PC-3 (cell line): ENCODE measurements at regions not wholly inside any gene's neighbourhood (a gene's known extent, or its start where the extent isn't known, plus 50 kb on each side); places are given as distances from the start of the nearest gene placed in this dataset.

Source experiments
- ATAC-seq: fragments of 200-7000 bp; cut with Tn5 transposase; 2 replicates; pipeline ENCODE4 v1.9.1; 2020; ENCODE audit warnings: mild to moderate bottlenecking, moderate library complexity
- BruUV-seq: library from RNA; stranded (reverse); fragments of 400-500 nt; replicated peaks from 2 replicates; lab custom pipeline; 2021; lab: Mats Ljungman, UMichigan
- CTCF ChIA-PET: fragments of 300-600 bp; sonication (Branson Sonifier 250); formaldehyde crosslinking; loops from one replicate; lab custom pipeline; 2022; ENCODE audit warnings: antibody characterized with exemption; lab: Charles Lee
- POLR2A ChIA-PET: fragments of 300-600 bp; sonication (Branson Sonifier 250); formaldehyde crosslinking; loops from one replicate; lab custom pipeline; 2022; ENCODE audit warnings: antibody characterized with exemption; ENCODE audit not compliant: unreplicated experiment; lab: Charles Lee
- DNase-seq: peaks from one replicate; pipeline ENCODE4 v3.0.0-alpha.2; 2015
- H2AFZ ChIP-seq: fragments of 300-600 bp; sonication (generic); 2 replicates; pipeline ENCODE4 v1.6.0; 2016; ENCODE audit warnings: antibody characterized with exemption, low read length
- H3F3A ChIP-seq: fragments of 300-600 bp; sonication (generic); one replicate; pipeline ENCODE4 v1.6.0; 2017; ENCODE audit warnings: antibody characterized with exemption, low read length, control low read depth, mild to moderate bottlenecking; ENCODE audit not compliant: unreplicated experiment
- H3K27ac ChIP-seq: fragments of 300-600 bp; sonication (generic); 2 replicates; pipeline ENCODE4 v1.5.1; 2016; ENCODE audit warnings: mild to moderate bottlenecking, low read length
- H3K27me3 ChIP-seq: fragments of 300-600 bp; sonication (generic); 2 replicates; pipeline ENCODE4 v1.6.1; 2016; ENCODE audit warnings: low read length, mixed read lengths
- H3K36me3 ChIP-seq: fragments of 300-600 bp; sonication (generic); 2 replicates; pipeline ENCODE4 v1.6.1; 2016; ENCODE audit warnings: low read depth, mixed run types, low read length, mixed read lengths
- H3K4me1 ChIP-seq: fragments of 300-600 bp; sonication (generic); 2 replicates; pipeline ENCODE4 v1.5.1; 2016; ENCODE audit warnings: low read length; ENCODE audit not compliant: insufficient read depth
- H3K4me2 ChIP-seq: fragments of 300-600 bp; sonication (generic); 2 replicates; pipeline ENCODE4 v1.6.0; 2016; ENCODE audit warnings: low read length
- H3K4me3 ChIP-seq: fragments of 300-600 bp; sonication (generic); 2 replicates; pipeline ENCODE4 v1.5.1; 2016; ENCODE audit warnings: mild to moderate bottlenecking, low read length, mixed read lengths
- H3K79me2 ChIP-seq: fragments of 300-600 bp; sonication (generic); 2 replicates; pipeline ENCODE4 v1.6.1; 2017; ENCODE audit warnings: low read length, mixed read lengths
- H3K9ac ChIP-seq: fragments of 300-600 bp; sonication (generic); 2 replicates; pipeline ENCODE4 v1.6.0; 2016; ENCODE audit warnings: mild to moderate bottlenecking, low read length
- H3K9me2 ChIP-seq: fragments of 300-600 bp; sonication (generic); replicated peaks from 2 replicates; pipeline ENCODE4 v1.6.1; 2016; ENCODE audit warnings: mixed run types, low read length, mixed read lengths
- H3K9me3 ChIP-seq: fragments of 300-600 bp; sonication (generic); 2 replicates; pipeline ENCODE4 v1.6.1; 2016; ENCODE audit warnings: low read length, mixed read lengths
- H4K20me1 ChIP-seq: fragments of 300-600 bp; sonication (generic); 2 replicates; pipeline ENCODE4 v1.6.1; 2016; ENCODE audit warnings: low read length, mixed read lengths
- CTCF ChIP-seq: fragments of 300-600 bp; sonication (generic); conservative IDR thresholded peaks from 2 replicates; pipeline ENCODE4 v1.5.1; 2017; ENCODE audit warnings: antibody characterized with exemption, low read depth, mild to moderate bottlenecking, low read length
- EZH2 ChIP-seq: fragments of 300-600 bp; sonication (generic); IDR thresholded peaks from one replicate; pipeline ENCODE4 v1.6.1; 2017; ENCODE audit warnings: antibody characterized with exemption, mild to moderate bottlenecking, low read length; ENCODE audit not compliant: unreplicated experiment
- EZH2phosphoT487 ChIP-seq: fragments of 300-600 bp; sonication (generic); IDR thresholded peaks from 2 replicates; pipeline ENCODE4 v1.6.1; 2018; ENCODE audit warnings: mild to moderate bottlenecking, antibody characterized with exemption, low read length, borderline replicate concordance
- intact Hi-C: fragments of 100-400 bp; cut with micrococcal nuclease; formaldehyde crosslinking; loops from 2 replicates; pipeline ENCODE4 v1.9.0; 2023

- ATAC-seq: no peak
- Histone ChIP-seq H3K4me1 (no peaks in the 10 kb centered on the region; the same call in 1 of the 2 replicates), H3K27ac (no peak overlapping the region), H3F3A (no peaks in the 10 kb centered on the region), H3K4me3 (no peak overlapping the region), H3K9me3 (no peaks in the 10 kb centered on the region), H3K27me3 (no peaks in the 10 kb centered on the region), H2AFZ (no peak overlapping the region), H3K4me2 (no peak overlapping the region), H4K20me1 (no peaks in the 10 kb centered on the region), H3K79me2 (no peaks in the 10 kb centered on the region), H3K9ac (no peak overlapping the region), H3K36me3 (no peaks in the 10 kb centered on the region), H3K9me2 (no peaks in the 10 kb centered on the region)
- no peak for TF ChIP-seq EZH2
- TF ChIP-seq EZH2phosphoT487: no peak
- no peak for TF ChIP-seq CTCF
- BruUV-seq: no TSS peak
- DNase-seq: no peak
- ChIA-PET POLR2A (no interaction called here), CTCF (no interaction called here)
- intact Hi-C loops: no loop called here
Observed at GRCh38 chr11:8805296-8805695, 105.7 kb upstream of the AKIP1 start.

GRCh38 chr11:8806974-8807373 is 104.0 kb upstream of the AKIP1 start:
- Histone ChIP-seq H3K4me2 (no peak overlapping the region), H2AFZ (no peak overlapping the region), H3K79me2 (no peaks in the 10 kb centered on the region), H3K9ac (no peak overlapping the region), H3K4me1 (peaks cover 10% of the 10 kb centered on the region; the same call in 1 of the 2 replicates), H4K20me1 (no peaks in the 10 kb centered on the region), H3K9me2 (no peaks in the 10 kb centered on the region), H3F3A (no peaks in the 10 kb centered on the region), H3K27me3 (no peaks in the 10 kb centered on the region), H3K4me3 (no peak overlapping the region), H3K27ac (no peak overlapping the region), H3K36me3 (no peaks in the 10 kb centered on the region), H3K9me3 (no peaks in the 10 kb centered on the region)
- no TSS peak for BruUV-seq
- intact Hi-C loops: no loop called here
- ATAC-seq: no peak
- ChIA-PET POLR2A (interaction anchor here (0.6 kb wide), 1 partner anchor 88 kb away, joined by 8 read pairs; no protein-coding TSS in a partner anchor), CTCF (no interaction called here)
- DNase-seq: no peak
- no peak for TF ChIP-seq CTCF
- TF ChIP-seq EZH2: no peak
- TF ChIP-seq EZH2phosphoT487: no peak

- Histone ChIP-seq H3K79me2 (no peaks in the 10 kb centered on the region), H3K4me3 (no peak overlapping the region), H3K4me2 (no peak overlapping the region), H4K20me1 (no peaks in the 10 kb centered on the region), H3K27ac (no peak overlapping the region), H3K9me3 (no peaks in the 10 kb centered on the region), H3K9ac (no peak overlapping the region), H3K9me2 (no peaks in the 10 kb centered on the region), H3K36me3 (no peaks in the 10 kb centered on the region), H3K4me1 (peaks cover 10% of the 10 kb centered on the region; the same call in 1 of the 2 replicates), H2AFZ (no peak overlapping the region), H3F3A (no peaks in the 10 kb centered on the region), H3K27me3 (no peaks in the 10 kb centered on the region)
- ChIA-PET CTCF (no interaction called here), POLR2A (no interaction called here)
- DNase-seq (no peak), ATAC-seq (no peak)
- TF ChIP-seq EZH2 (no peak), EZH2phosphoT487 (no peak), CTCF (no peak)
- intact Hi-C loops: no loop called here
- BruUV-seq: no TSS peak
Observed at GRCh38 chr11:8807544-8808225, 103.3 kb upstream of the AKIP1 start.
